ENCODE measurements at regions not wholly inside any gene's neighbourhood (a gene's known extent, or its start where the extent isn't known, plus 50 kb on each side); places are given as distances from the start of the nearest gene placed in this dataset.
A peak's percentile ranks its signal among the peaks of the same experiment; 100 is the strongest.
"Not testable (repeated sequence)": the region's sequence is repeated elsewhere in the genome, so short reads cannot be mapped to it uniquely, and the experiment has no call there.

GRCh38 chr16:88300463-88300835 is 82.3 kb upstream of the ZNF469 start:
- no peak for DNase-seq (ENCODE audit: low read depth in 2 of 2)

GRCh38 chr16:88301431-88301830 is 81.3 kb upstream of the ZNF469 start:
- no peak for DNase-seq (ENCODE audit: low read depth in 2 of 2)

- no peak for DNase-seq (ENCODE audit: low read depth in 2 of 2)
These were observed 80.9 kb upstream of the ZNF469 start for GRCh38 chr16:88301886-88302285.

GRCh38 chr16:88302666-88303065 is 80.1 kb upstream of the ZNF469 start:
- no peak for DNase-seq (ENCODE audit: low read depth in 2 of 2)

- no peak for DNase-seq (ENCODE audit: low read depth in 2 of 2)
These were observed 79.4 kb upstream of the ZNF469 start for GRCh38 chr16:88303405-88303804.

GRCh38 chr16:88303890-88304819 is 78.6 kb upstream of the ZNF469 start:
- DNase-seq (ENCODE audit: low read depth in 2 of 2): no peak

GRCh38 chr16:88305176-88305575 is 77.6 kb upstream of the ZNF469 start:
- DNase-seq (ENCODE audit: low read depth in 2 of 2): no peak

- DNase-seq (ENCODE audit: low read depth in 2 of 2): no peak
These were observed 76.3 kb upstream of the ZNF469 start for GRCh38 chr16:88306411-88306810.

- peak in 1 of 2 donors; percentile 27 for DNase-seq (ENCODE audit: low read depth in 2 of 2)
These were observed 75.8 kb upstream of the ZNF469 start for GRCh38 chr16:88306860-88307545.

GRCh38 chr16:88308441-88309173 is 74.2 kb upstream of the ZNF469 start:
- no peak for DNase-seq (ENCODE audit: low read depth in 2 of 2)

GRCh38 chr16:88309174-88309907 is 73.4 kb upstream of the ZNF469 start:
- DNase-seq (ENCODE audit: low read depth in 2 of 2): no peak

GRCh38 chr16:88309908-88310265 is 72.9 kb upstream of the ZNF469 start:
- DNase-seq (ENCODE audit: low read depth in 2 of 2): no peak

GRCh38 chr16:88310796-88311605 is 71.8 kb upstream of the ZNF469 start:
- no peak for DNase-seq (ENCODE audit: low read depth in 2 of 2)

- DNase-seq (ENCODE audit: low read depth in 2 of 2): not testable (repeated sequence)
These were observed 70.9 kb upstream of the ZNF469 start for GRCh38 chr16:88311860-88312259.

GRCh38 chr16:88312732-88313131 is 70.0 kb upstream of the ZNF469 start:
- no peak for DNase-seq (ENCODE audit: low read depth in 2 of 2)

- no peak for DNase-seq (ENCODE audit: low read depth in 2 of 2)
These were observed 67.7 kb upstream of the ZNF469 start for GRCh38 chr16:88314991-88315542.

- peak; percentile 55 to 90 for DNase-seq (ENCODE audit: low read depth in 2 of 2)
These were observed 67.1 kb upstream of the ZNF469 start for GRCh38 chr16:88315543-88316105.

- no peak for DNase-seq (ENCODE audit: low read depth in 2 of 2)
These were observed 66.6 kb upstream of the ZNF469 start for GRCh38 chr16:88316151-88316550.

GRCh38 chr16:88316941-88317612 is 65.7 kb upstream of the ZNF469 start:
- DNase-seq (ENCODE audit: low read depth in 2 of 2): no peak

GRCh38 chr16:88317613-88317965 is 65.2 kb upstream of the ZNF469 start:
- DNase-seq (ENCODE audit: low read depth in 2 of 2): peak in 1 of 2 donors; percentile 40

Data from dermis microvascular lymphatic vessel endothelial cell (primary cell).